ENCODE measurements at regions not wholly inside any gene's neighbourhood (a gene's known extent, or its start where the extent isn't known, plus 50 kb on each side); places are given as distances from the start of the nearest gene placed in this dataset.

DNA sequence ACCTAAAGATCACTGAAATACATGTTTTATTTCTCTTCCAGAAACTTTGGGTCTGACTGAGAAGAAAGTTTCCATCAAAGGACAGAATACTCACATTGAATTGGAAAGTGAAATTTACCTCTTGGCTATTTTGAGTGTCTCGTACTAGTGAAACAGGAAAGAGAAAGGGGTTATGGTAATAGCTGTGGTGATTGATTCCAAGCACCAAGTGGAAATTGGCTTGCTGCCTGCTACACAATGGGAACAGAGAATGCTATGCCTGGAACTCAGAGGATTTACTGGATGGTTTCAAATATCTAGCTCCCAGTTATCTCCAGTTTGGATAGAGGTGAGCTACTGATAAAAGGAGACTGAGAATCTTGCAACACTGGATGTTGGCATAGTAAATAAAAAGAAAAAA, 492.8 kb upstream of the FSIP2 start:
- TF ChIP-seq, protein P1, sequence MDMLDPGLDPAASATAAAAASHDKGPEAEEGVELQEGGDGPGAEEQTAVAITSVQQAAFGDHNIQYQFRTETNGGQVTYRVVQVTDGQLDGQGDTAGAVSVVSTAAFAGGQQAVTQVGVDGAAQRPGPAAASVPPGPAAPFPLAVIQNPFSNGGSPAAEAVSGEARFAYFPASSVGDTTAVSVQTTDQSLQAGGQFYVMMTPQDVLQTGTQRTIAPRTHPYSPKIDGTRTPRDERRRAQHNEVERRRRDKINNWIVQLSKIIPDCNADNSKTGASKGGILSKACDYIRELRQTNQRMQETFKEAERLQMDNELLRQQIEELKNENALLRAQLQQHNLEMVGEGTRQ (CRISPR knock-in tag; IDR thresholded peaks at IDR 0.05): no peak
- TF ChIP-seq KLF13 (tag; IDR thresholded peaks at IDR 0.05; ENCODE audit: borderline replicate concordance, low read depth) (no peak), RFX7 (CRISPR knock-in tag; IDR thresholded peaks at IDR 0.05) (no peak), EZH2 (IDR thresholded peaks at IDR 0.05; ENCODE audit: borderline replicate concordance, low read depth, low read length) (no peak), RB1 (IDR thresholded peaks at IDR 0.05; ENCODE audit: low read depth) (no peak)
- TF ChIP-seq, protein P2, sequence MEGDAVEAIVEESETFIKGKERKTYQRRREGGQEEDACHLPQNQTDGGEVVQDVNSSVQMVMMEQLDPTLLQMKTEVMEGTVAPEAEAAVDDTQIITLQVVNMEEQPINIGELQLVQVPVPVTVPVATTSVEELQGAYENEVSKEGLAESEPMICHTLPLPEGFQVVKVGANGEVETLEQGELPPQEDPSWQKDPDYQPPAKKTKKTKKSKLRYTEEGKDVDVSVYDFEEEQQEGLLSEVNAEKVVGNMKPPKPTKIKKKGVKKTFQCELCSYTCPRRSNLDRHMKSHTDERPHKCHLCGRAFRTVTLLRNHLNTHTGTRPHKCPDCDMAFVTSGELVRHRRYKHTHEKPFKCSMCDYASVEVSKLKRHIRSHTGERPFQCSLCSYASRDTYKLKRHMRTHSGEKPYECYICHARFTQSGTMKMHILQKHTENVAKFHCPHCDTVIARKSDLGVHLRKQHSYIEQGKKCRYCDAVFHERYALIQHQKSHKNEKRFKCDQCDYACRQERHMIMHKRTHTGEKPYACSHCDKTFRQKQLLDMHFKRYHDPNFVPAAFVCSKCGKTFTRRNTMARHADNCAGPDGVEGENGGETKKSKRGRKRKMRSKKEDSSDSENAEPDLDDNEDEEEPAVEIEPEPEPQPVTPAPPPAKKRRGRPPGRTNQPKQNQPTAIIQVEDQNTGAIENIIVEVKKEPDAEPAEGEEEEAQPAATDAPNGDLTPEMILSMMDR (IDR thresholded peaks at IDR 0.05 in 2 of 3, conservative IDR thresholded peaks at IDR 0.05 in 1 of 3; ENCODE audit: insufficient read depth in 2 of 3, low read depth in 1 of 3, low read length in 3 of 3): no peak
